ENCODE measurements at regions not wholly inside any gene's neighbourhood (a gene's known extent, or its start where the extent isn't known, plus 50 kb on each side); places are given as distances from the start of the nearest gene placed in this dataset.

DNA sequence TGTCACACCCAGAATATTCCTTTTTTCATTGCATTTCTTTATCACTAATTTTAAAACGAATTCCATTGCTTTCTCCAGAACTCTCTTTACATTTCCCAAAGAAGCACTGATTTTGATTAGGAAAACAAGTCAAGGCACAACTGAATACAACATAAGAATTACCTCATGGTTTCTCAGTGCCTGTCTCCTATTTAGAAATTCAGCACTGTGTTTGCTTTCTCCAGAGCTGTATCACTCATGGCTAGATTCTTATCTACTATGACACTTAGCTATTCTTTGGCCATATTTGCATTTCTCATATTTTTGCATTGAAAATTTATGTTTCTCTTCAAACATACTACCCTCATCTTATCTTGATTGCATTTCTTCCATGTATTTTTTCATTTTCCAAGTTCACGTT is 1402.0 kb downstream of the MRPL39 start:
- TF ChIP-seq JUND (IDR thresholded peaks at IDR 0.05) (no peak), TAF1 (conservative IDR thresholded peaks at IDR 0.05) (no peak), FOXA1 (IDR thresholded peaks at IDR 0.05) (no peak), RXRA (IDR thresholded peaks at IDR 0.05) (no peak), SP1 (IDR thresholded peaks at IDR 0.05) (no peak), YY1 (IDR thresholded peaks at IDR 0.05) (no peak), NR2F2 (IDR thresholded peaks at IDR 0.05) (no peak)
- TF ChIP-seq, protein P1, sequence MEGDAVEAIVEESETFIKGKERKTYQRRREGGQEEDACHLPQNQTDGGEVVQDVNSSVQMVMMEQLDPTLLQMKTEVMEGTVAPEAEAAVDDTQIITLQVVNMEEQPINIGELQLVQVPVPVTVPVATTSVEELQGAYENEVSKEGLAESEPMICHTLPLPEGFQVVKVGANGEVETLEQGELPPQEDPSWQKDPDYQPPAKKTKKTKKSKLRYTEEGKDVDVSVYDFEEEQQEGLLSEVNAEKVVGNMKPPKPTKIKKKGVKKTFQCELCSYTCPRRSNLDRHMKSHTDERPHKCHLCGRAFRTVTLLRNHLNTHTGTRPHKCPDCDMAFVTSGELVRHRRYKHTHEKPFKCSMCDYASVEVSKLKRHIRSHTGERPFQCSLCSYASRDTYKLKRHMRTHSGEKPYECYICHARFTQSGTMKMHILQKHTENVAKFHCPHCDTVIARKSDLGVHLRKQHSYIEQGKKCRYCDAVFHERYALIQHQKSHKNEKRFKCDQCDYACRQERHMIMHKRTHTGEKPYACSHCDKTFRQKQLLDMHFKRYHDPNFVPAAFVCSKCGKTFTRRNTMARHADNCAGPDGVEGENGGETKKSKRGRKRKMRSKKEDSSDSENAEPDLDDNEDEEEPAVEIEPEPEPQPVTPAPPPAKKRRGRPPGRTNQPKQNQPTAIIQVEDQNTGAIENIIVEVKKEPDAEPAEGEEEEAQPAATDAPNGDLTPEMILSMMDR (IDR thresholded peaks at IDR 0.05; ENCODE audit: low read depth, low read length, missing input control), result no peak
